ENCODE measurements at regions not wholly inside any gene's neighbourhood (a gene's known extent, or its start where the extent isn't known, plus 50 kb on each side); places are given as distances from the start of the nearest gene placed in this dataset.
A peak's percentile ranks its signal among the peaks of the same experiment; 100 is the strongest.

- no peak overlapping the region for H3K4me3 ChIP-seq
- no peak overlapping the region for H2AFZ ChIP-seq (ENCODE audit: low read depth, low read length)
- no peaks in the 10 kb centered on the region for H4K20me1 ChIP-seq (replicated peaks; ENCODE audit: control insufficient read depth, insufficient read depth, low read length)
- no peak for DNase-seq (ENCODE audit: extremely low read depth in 1 of 4, low spot score in 3 of 4)
- WGBS (ENCODE audit: insufficient coverage, low coverage, missing lambda C conversion rate), result 0% methylated on average over 2 of the region's 2 CpGs
- intact Hi-C loops (cut with micrococcal nuclease) (no loop called here), in situ Hi-C loops (cut with MboI) (no loop called here)
- ChIA-PET POLR2A (no interaction called here), CTCF (ENCODE audit: low intra/inter-chr PET ratio) (no interaction called here)
- no peak overlapping the region for H3K9ac ChIP-seq (ENCODE audit: insufficient read depth in 1 of 2, low read depth in 2 of 2, low read length in 2 of 2)
- no peaks in the 10 kb centered on the region for H3K27me3 ChIP-seq (ENCODE audit: control insufficient read depth in 2 of 2, insufficient read depth in 2 of 2, low read length in 2 of 2)
- ATAC-seq, result no peak
- no TSS peak for BruUV-seq (replicated peaks)
- no peaks in the 10 kb centered on the region for H3K9me3 ChIP-seq (replicated peaks; ENCODE audit: control insufficient read depth, insufficient read depth, low read depth, low read length)
- H3K4me1 ChIP-seq (replicated peaks in 1 of 2; ENCODE audit: control insufficient read depth in 2 of 2, insufficient read depth in 2 of 2, low read length in 2 of 2), result no peaks in the 10 kb centered on the region
- H3K79me2 ChIP-seq (ENCODE audit: control insufficient read depth, insufficient read depth, low read length), result no peaks in the 10 kb centered on the region
- H3K4me2 ChIP-seq (ENCODE audit: insufficient read depth, low read length), result no peak overlapping the region
- H3K27ac ChIP-seq (ENCODE audit: extremely low read depth, low read depth, low read length), result no peak overlapping the region
- H3K36me3 ChIP-seq (ENCODE audit: control insufficient read depth, insufficient read depth, low read length), result no peaks in the 10 kb centered on the region
- FAIRE-seq, result no peak
- TF ChIP-seq CEBPG (CRISPR knock-in tag; IDR thresholded peaks at IDR 0.05) (no peak), CEBPG (tag; conservative IDR thresholded peaks at IDR 0.05 in 1 of 2, IDR thresholded peaks at IDR 0.05 in 1 of 2) (peak in 1 of 2 experiments; percentile 74; a peak in 2 of 4 replicates), CEBPB (tag; IDR thresholded peaks at IDR 0.05) (0 out of 2 replicates have a peak, but pooled peaks have one; percentile 19), CHD1 (IDR thresholded peaks at IDR 0.05; ENCODE audit: low read length) (no peak), ATF3 (IDR thresholded peaks at IDR 0.05) (peak; percentile 13; the same call in 1 of the 2 replicates), ATF3 (CRISPR knock-in tag; conservative IDR thresholded peaks at IDR 0.05) (no peak)
- no peaks in the 10 kb centered on the region for H3K9me1 ChIP-seq (ENCODE audit: control insufficient read depth, insufficient read depth, low read length)
Measured at GRCh38 chr6:153673225-153673624, 365.8 kb upstream of the OPRM1 start.
